IMR-90 (cell line): ENCODE measurements at regions not wholly inside any gene's neighbourhood (a gene's known extent, or its start where the extent isn't known, plus 50 kb on each side); places are given as distances from the start of the nearest gene placed in this dataset.

Experiments used
- ATAC-seq: fragments of 200-7000 bp; cut with Tn5 transposase; 2 replicates; pipeline ENCODE4 v1.9.1; 2020; ENCODE audit warnings: low read depth, mild to moderate bottlenecking, moderate library complexity
- BruUV-seq: library from RNA; stranded (reverse); fragments of 400-500 nt; replicated peaks from 2 replicates; lab custom pipeline; 2021; lab: Mats Ljungman, UMichigan
- CTCF ChIA-PET: fragments of 300-600 bp; formaldehyde crosslinking; extraction: SDS; loops from one replicate; lab custom pipeline; 2021; ENCODE audit warnings: antibody characterized with exemption; lab: Yijun Ruan, JAX
- POLR2A ChIA-PET: fragments of 300-600 bp; sonication (Branson Sonifier 250); formaldehyde crosslinking; loops from one replicate; lab custom pipeline; 2022; ENCODE audit warnings: antibody characterized with exemption; ENCODE audit not compliant: unreplicated experiment; lab: Charles Lee
- DNase-seq: peaks from one replicate; pipeline ENCODE4 v3.0.0; 2013
- H2AFZ ChIP-seq: replicated peaks from 2 replicates; pipeline ENCODE3; 2013; ENCODE audit warnings: low read length, mild to moderate bottlenecking; ENCODE audit not compliant: poor library complexity
- H2AK5ac ChIP-seq: 2 replicates; pipeline ENCODE4 v1.6.1; 2013; ENCODE audit warnings: low read depth, low read length, inconsistent platforms
- H2AK9ac ChIP-seq: replicated peaks from 2 replicates; pipeline ENCODE3; 2013; ENCODE audit warnings: mild to moderate bottlenecking, low read depth, low read length, moderate library complexity; ENCODE audit not compliant: poor library complexity
- H2BK120ac ChIP-seq: 2 replicates; pipeline ENCODE4 v1.6.1; 2013; ENCODE audit warnings: low read depth, low read length, inconsistent platforms
- H2BK15ac ChIP-seq: 3 replicates; pipeline ENCODE4 v1.6.1; 2013; ENCODE audit warnings: low read depth, low read length, inconsistent platforms
- H2BK20ac ChIP-seq: 2 replicates; pipeline ENCODE4 v1.6.1; 2013; ENCODE audit warnings: low read depth, mild to moderate bottlenecking, inconsistent platforms, low read length, moderate library complexity
- H2BK5ac ChIP-seq: 2 replicates; pipeline ENCODE4 v1.6.1; 2013; ENCODE audit warnings: mild to moderate bottlenecking, low read depth, low read length, inconsistent platforms; ENCODE audit not compliant: poor library complexity, severe bottlenecking
- H3K14ac ChIP-seq: replicated peaks from 2 replicates; pipeline ENCODE4 v1.6.1; 2013; ENCODE audit warnings: low read depth, low read length, inconsistent platforms
- H3K18ac ChIP-seq: 2 replicates; pipeline ENCODE4 v1.6.1; 2013; ENCODE audit warnings: low read depth, low read length, control low read depth
- H3K23ac ChIP-seq: 2 replicates; pipeline ENCODE4 v1.6.1; 2013; ENCODE audit warnings: low read depth, low read length, inconsistent platforms
- H3K27ac ChIP-seq: 2 replicates; pipeline ENCODE4 v1.5.1; 2013; ENCODE audit warnings: mild to moderate bottlenecking, control low read depth, low read length; ENCODE audit not compliant: insufficient read depth
- H3K27me3 ChIP-seq: 2 replicates; pipeline ENCODE4 v1.6.1; 2013; ENCODE audit warnings: low read length; ENCODE audit not compliant: control insufficient read depth, insufficient read depth
- H3K36me3 ChIP-seq: 2 replicates; pipeline ENCODE4 v1.6.1; 2013; ENCODE audit warnings: low read length, mixed read lengths; ENCODE audit not compliant: control insufficient read depth, insufficient read depth
- H3K4ac ChIP-seq: 2 replicates; pipeline ENCODE4 v1.6.1; 2013; ENCODE audit warnings: low read depth, low read length, inconsistent platforms
- H3K4me1 ChIP-seq: 2 replicates; pipeline ENCODE4 v1.6.1; 2013; ENCODE audit warnings: low read length, mixed read lengths; ENCODE audit not compliant: control insufficient read depth, insufficient read depth
- H3K4me2 ChIP-seq: 2 replicates; pipeline ENCODE4 v1.6.1; 2013; ENCODE audit warnings: low read depth, mild to moderate bottlenecking, control low read depth, low read length, moderate library complexity
- H3K4me3 ChIP-seq: 2 replicates; pipeline ENCODE4 v1.5.1; 2013; ENCODE audit warnings: low read depth, mild to moderate bottlenecking, control low read depth, low read length, moderate library complexity; ENCODE audit not compliant: insufficient read depth
- H3K56ac ChIP-seq: 2 replicates; pipeline ENCODE4 v1.6.1; 2013; ENCODE audit warnings: low read length, inconsistent platforms; ENCODE audit not compliant: insufficient read depth; ENCODE audit errors: extremely low read depth
- H3K79me1 ChIP-seq, 2 experiments: 2 replicates each; pipeline ENCODE4 v1.6.1; 2013; ENCODE audit warnings: low read length in 2 of 2, inconsistent platforms in 1 of 2, low read depth in 1 of 2
- H3K9ac ChIP-seq: 2 replicates; pipeline ENCODE4 v1.6.1; 2013; ENCODE audit warnings: low read depth, low read length, control low read depth
- H3K9me1 ChIP-seq: 2 replicates; pipeline ENCODE4 v1.6.1; 2013; ENCODE audit warnings: low read length, inconsistent platforms; ENCODE audit not compliant: insufficient read depth
- H3K9me3 ChIP-seq: 2 replicates; pipeline ENCODE4 v1.6.1; 2013; ENCODE audit warnings: low read length; ENCODE audit not compliant: control insufficient read depth, insufficient read depth
- H4K20me1 ChIP-seq: 2 replicates; pipeline ENCODE4 v1.6.1; 2013; ENCODE audit warnings: low read length, inconsistent platforms; ENCODE audit not compliant: insufficient read depth
- H4K5ac ChIP-seq: 2 replicates; pipeline ENCODE4 v1.6.1; 2013; ENCODE audit warnings: mild to moderate bottlenecking, low read depth, low read length, control low read depth
- H4K8ac ChIP-seq, 2 experiments: 2 replicates each; pipeline ENCODE4 v1.6.1; 2013; ENCODE audit warnings: low read depth in 2 of 2, low read length in 2 of 2, control low read depth in 1 of 2, inconsistent platforms in 1 of 2
- H4K91ac ChIP-seq: 2 replicates; pipeline ENCODE4 v1.6.1; 2013; ENCODE audit warnings: low read depth, low read length, inconsistent platforms; ENCODE audit not compliant: insufficient read depth
- BHLHE40 ChIP-seq: fragments of 150-350 bp; IDR thresholded peaks from 2 replicates; pipeline ENCODE4 v1.6.1; 2016; ENCODE audit warnings: mild to moderate bottlenecking, low read depth, low read length
- CHD1 ChIP-seq: IDR thresholded peaks from 2 replicates; pipeline ENCODE4 v1.6.1; 2012; ENCODE audit warnings: low read depth, low read length, improper control_type of control experiment
- FOS ChIP-seq: fragments of 150-350 bp; IDR thresholded peaks from 2 replicates; pipeline ENCODE4 v1.6.1; 2016; ENCODE audit warnings: low read depth, low read length
- MAFK ChIP-seq: IDR thresholded peaks from 2 replicates; pipeline ENCODE4 v1.6.1; 2012; ENCODE audit warnings: low read depth, low read length, improper control_type of control experiment
- MAZ ChIP-seq: IDR thresholded peaks from 2 replicates; pipeline ENCODE4 v1.6.1; 2012; ENCODE audit warnings: low read depth, mild to moderate bottlenecking, low read length, improper control_type of control experiment, moderate library complexity, borderline replicate concordance
- POLR2A ChIP-seq: IDR thresholded peaks from 2 replicates; pipeline ENCODE4 v1.6.1; 2012; ENCODE audit warnings: mild to moderate bottlenecking, low read depth, low read length
- RCOR1 ChIP-seq: IDR thresholded peaks from 2 replicates; pipeline ENCODE4 v1.6.1; 2012; ENCODE audit warnings: mild to moderate bottlenecking, low read length, improper control_type of control experiment; ENCODE audit not compliant: insufficient replicate concordance
- RFX5 ChIP-seq: IDR thresholded peaks from 2 replicates; pipeline ENCODE4 v1.8.0; 2012; ENCODE audit warnings: low read depth, mild to moderate bottlenecking, low read length, moderate library complexity
- WGBS, 2 experiments: methylation state at CpG; one replicate each; pipeline versions ENCODE4 v1.1.5 to v1.1.7; 2013; ENCODE audit warnings: missing lambda C conversion rate in 2 of 2; ENCODE audit not compliant: insufficient read length in 1 of 2; ENCODE audit errors: extremely low coverage in 2 of 2; 5-methylcytosine and 5-hydroxymethylcytosine counted together
- dilution Hi-C: fragments of 300-500 bp; cut with HindIII; formaldehyde crosslinking; loops from one replicate; pipeline ENCODE4 v1.14.3; 2018; ENCODE audit warnings: low sequenced_read_pairs; ENCODE audit not compliant: unreplicated experiment
- in situ Hi-C: fragments of 300-500 bp; cut with MboI; formaldehyde crosslinking; loops from 3 replicates; pipeline ENCODE4 v1.14.3; 2019; ENCODE audit warnings: low sequenced_read_pairs, inconsistent platforms, mixed read lengths
- intact Hi-C: fragments of 100-400 bp; cut with micrococcal nuclease; formaldehyde crosslinking; loops from 2 replicates; pipeline ENCODE4 v1.10.0; 2022
- TF ChIP-seq, protein P1 (sequence below): fragments of 150-350 bp; IDR thresholded peaks from 2 replicates; pipeline ENCODE4 v1.6.1; 2016; ENCODE audit warnings: low read depth, mild to moderate bottlenecking, low read length, moderate library complexity, borderline replicate concordance

- Histone ChIP-seq H2BK15ac (no peak overlapping the region), H2AK9ac (no peak overlapping the region), H2AFZ (no peak overlapping the region), H3K27ac (no peak overlapping the region), H4K5ac (no peak overlapping the region), H2BK5ac (no peak overlapping the region), H3K9me1 (0 out of 2 replicates have a peak, but pooled peaks cover 9% of the 10 kb centered on the region), H3K9ac (no peak overlapping the region), H3K36me3 (no peaks in the 10 kb centered on the region), H4K8ac (no peak overlapping the region), H3K4me1 (peaks cover 14% of the 10 kb centered on the region), H2BK20ac (no peak overlapping the region), H4K91ac (no peak overlapping the region), H3K9me3 (no peaks in the 10 kb centered on the region), H3K27me3 (no peaks in the 10 kb centered on the region), H3K4ac (no peak overlapping the region), H2AK5ac (no peak overlapping the region), H4K20me1 (0 out of 2 replicates have a peak, but pooled peaks cover 3% of the 10 kb centered on the region), H3K79me1 (no peaks in the 10 kb centered on the region), H3K56ac (no peak overlapping the region), H3K23ac (no peak overlapping the region), H2BK120ac (no peak overlapping the region), H3K4me2 (no peak overlapping the region), H3K14ac (no peak overlapping the region), H3K18ac (no peak overlapping the region), H3K4me3 (no peak overlapping the region)
- ATAC-seq (no peak), DNase-seq (no peak)
- dilution Hi-C loops (no loop called here), intact Hi-C loops (loop anchor here (5.0 kb wide), 1 partner anchor 111 kb away; the partner anchor contains the start of gene HPCAL1), in situ Hi-C loops (no loop called here)
- no TSS peak for BruUV-seq
- WGBS, 2 experiments = 100% methylated on average over 3 of the region's 14 CpGs; no CpG with 5 or more reads in 1 of the 2 experiments
- ChIA-PET CTCF (no interaction called here), POLR2A (no interaction called here)
- TF ChIP-seq RCOR1 = no peak
- TF ChIP-seq RFX5 = no peak
- no peak for TF ChIP-seq POLR2A
- TF ChIP-seq, protein P1, sequence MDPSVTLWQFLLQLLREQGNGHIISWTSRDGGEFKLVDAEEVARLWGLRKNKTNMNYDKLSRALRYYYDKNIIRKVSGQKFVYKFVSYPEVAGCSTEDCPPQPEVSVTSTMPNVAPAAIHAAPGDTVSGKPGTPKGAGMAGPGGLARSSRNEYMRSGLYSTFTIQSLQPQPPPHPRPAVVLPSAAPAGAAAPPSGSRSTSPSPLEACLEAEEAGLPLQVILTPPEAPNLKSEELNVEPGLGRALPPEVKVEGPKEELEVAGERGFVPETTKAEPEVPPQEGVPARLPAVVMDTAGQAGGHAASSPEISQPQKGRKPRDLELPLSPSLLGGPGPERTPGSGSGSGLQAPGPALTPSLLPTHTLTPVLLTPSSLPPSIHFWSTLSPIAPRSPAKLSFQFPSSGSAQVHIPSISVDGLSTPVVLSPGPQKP = no peak
- TF ChIP-seq CHD1 = no peak
- TF ChIP-seq MAFK = no peak
- no peak for TF ChIP-seq FOS
- no peak for TF ChIP-seq BHLHE40
- TF ChIP-seq MAZ = no peak
Measured at GRCh38 chr2:10191554-10191953, 69.0 kb downstream of the RRM2 start.
